SK-N-SH treated with all-trans-retinoic acid at 6 μM for 48 hours (cell line): ENCODE measurements at regions not wholly inside any gene's neighbourhood (a gene's known extent, or its start where the extent isn't known, plus 50 kb on each side); places are given as distances from the start of the nearest gene placed in this dataset.
"Not testable (repeated sequence)": the region's sequence is repeated elsewhere in the genome, so short reads cannot be mapped to it uniquely, and the experiment has no call there.

Experiments used
- ARNTL ChIP-seq: fragments of 450-650 bp; formaldehyde crosslinking; IDR thresholded peaks from 2 replicates; pipeline ENCODE4 v1.5.0; 2020; ENCODE audit warnings: low read depth, mild to moderate bottlenecking, moderate library complexity, borderline replicate concordance
- OSR1 ChIP-seq: fragments of 250-450 bp; sonication (Bioruptor Pico); IDR thresholded peaks from 2 replicates; pipeline ENCODE4 v1.8.0; 2022; ENCODE audit warnings: moderate library complexity, mild to moderate bottlenecking, inconsistent platforms
- PPARA ChIP-seq: fragments of 250-450 bp; sonication (Bioruptor Pico); IDR thresholded peaks from 2 replicates; pipeline ENCODE4 v1.5.0; 2020; ENCODE audit warnings: mild to moderate bottlenecking, borderline replicate concordance
- RARB ChIP-seq: fragments of 250-450 bp; sonication (Bioruptor Pico); IDR thresholded peaks from 2 replicates; pipeline ENCODE4 v1.8.0; 2021; ENCODE audit warnings: mild to moderate bottlenecking, moderate library complexity
- TCF4 ChIP-seq: fragments of 250-450 bp; sonication (Bioruptor Pico); IDR thresholded peaks from 2 replicates; pipeline ENCODE4 v1.8.0; 2021; ENCODE audit warnings: mild to moderate bottlenecking, moderate library complexity, borderline replicate concordance
- ZFP3 ChIP-seq: fragments of 250-450 bp; sonication (Bioruptor Pico); IDR thresholded peaks from 2 replicates; pipeline ENCODE4 v1.5.0; 2020; ENCODE audit warnings: mild to moderate bottlenecking, moderate library complexity
- ZFP30 ChIP-seq: fragments of 450-650 bp; formaldehyde crosslinking; IDR thresholded peaks from 2 replicates; pipeline ENCODE4 v1.5.0; 2022; ENCODE audit warnings: mild to moderate bottlenecking, moderate library complexity
- TF ChIP-seq, protein P1 (sequence below): fragments of 250-450 bp; sonication (Bioruptor Pico); IDR thresholded peaks from 2 replicates; pipeline ENCODE4 v1.8.0; 2021; ENCODE audit warnings: low read depth, mild to moderate bottlenecking, moderate library complexity, borderline replicate concordance
- TF ChIP-seq, protein P2 (sequence below): fragments of 250-450 bp; sonication (Bioruptor Pico); IDR thresholded peaks from 2 replicates; pipeline ENCODE4 v1.8.0; 2020; ENCODE audit warnings: mild to moderate bottlenecking, moderate library complexity, borderline replicate concordance

DNA sequence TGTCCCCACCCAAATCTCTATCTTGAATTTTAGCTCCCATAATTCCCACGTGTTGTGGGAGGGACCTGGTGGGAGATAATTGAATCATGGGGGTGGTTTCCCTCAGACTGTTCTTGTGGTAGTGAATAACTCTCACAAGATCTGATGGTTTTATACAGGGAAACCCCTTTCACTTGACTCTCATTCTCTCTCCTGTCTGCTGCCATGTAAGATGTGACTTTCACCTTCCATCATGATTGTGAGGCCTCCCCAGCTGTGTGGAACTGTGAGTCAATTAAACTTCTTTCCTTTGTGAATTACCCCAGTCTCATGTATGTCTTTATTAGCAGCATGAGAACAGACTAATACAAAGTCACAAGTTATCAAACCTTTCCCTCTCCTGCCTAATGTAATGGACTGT is 106.3 kb upstream of the CDK6 start:
- TF ChIP-seq TCF4, RARB, ARNTL, ZFP3, PPARA, OSR1, ZFP30 (CRISPR knock-in tag): not testable (repeated sequence)
- TF ChIP-seq, protein P1, sequence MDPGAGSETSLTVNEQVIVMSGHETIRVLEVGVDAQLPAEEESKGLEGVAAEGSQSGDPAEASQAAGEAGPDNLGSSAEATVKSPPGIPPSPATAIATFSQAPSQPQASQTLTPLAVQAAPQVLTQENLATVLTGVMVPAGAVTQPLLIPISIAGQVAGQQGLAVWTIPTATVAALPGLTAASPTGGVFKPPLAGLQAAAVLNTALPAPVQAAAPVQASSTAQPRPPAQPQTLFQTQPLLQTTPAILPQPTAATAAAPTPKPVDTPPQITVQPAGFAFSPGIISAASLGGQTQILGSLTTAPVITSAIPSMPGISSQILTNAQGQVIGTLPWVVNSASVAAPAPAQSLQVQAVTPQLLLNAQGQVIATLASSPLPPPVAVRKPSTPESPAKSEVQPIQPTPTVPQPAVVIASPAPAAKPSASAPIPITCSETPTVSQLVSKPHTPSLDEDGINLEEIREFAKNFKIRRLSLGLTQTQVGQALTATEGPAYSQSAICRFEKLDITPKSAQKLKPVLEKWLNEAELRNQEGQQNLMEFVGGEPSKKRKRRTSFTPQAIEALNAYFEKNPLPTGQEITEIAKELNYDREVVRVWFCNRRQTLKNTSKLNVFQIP (CRISPR knock-in tag): not testable (repeated sequence)
- TF ChIP-seq, protein P2, sequence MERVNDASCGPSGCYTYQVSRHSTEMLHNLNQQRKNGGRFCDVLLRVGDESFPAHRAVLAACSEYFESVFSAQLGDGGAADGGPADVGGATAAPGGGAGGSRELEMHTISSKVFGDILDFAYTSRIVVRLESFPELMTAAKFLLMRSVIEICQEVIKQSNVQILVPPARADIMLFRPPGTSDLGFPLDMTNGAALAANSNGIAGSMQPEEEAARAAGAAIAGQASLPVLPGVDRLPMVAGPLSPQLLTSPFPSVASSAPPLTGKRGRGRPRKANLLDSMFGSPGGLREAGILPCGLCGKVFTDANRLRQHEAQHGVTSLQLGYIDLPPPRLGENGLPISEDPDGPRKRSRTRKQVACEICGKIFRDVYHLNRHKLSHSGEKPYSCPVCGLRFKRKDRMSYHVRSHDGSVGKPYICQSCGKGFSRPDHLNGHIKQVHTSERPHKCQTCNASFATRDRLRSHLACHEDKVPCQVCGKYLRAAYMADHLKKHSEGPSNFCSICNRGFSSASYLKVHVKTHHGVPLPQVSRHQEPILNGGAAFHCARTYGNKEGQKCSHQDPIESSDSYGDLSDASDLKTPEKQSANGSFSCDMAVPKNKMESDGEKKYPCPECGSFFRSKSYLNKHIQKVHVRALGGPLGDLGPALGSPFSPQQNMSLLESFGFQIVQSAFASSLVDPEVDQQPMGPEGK (CRISPR knock-in tag): not testable (repeated sequence)
